SK-N-SH (cell line): ENCODE measurements at regions not wholly inside any gene's neighbourhood (a gene's known extent, or its start where the extent isn't known, plus 50 kb on each side); places are given as distances from the start of the nearest gene placed in this dataset.

Source experiments
- CTCF ChIA-PET: fragments of 300-600, 350-600 bp; formaldehyde crosslinking; extraction: SDS; loops from one replicate; lab custom pipeline; 2021; lab: Yijun Ruan, JAX
- POLR2A ChIA-PET: fragments of 350-600 bp; sonication (Branson Sonifier 250); formaldehyde crosslinking; extraction: SDS; loops from one replicate; lab custom pipeline; 2020; ENCODE audit warnings: antibody characterized with exemption, inconsistent platforms; lab: Yijun Ruan, JAX
- DNase-seq: peaks from one replicate; pipeline ENCODE4 v3.0.0; 2012
- H2AFZ ChIP-seq: fragments of 200-600 bp; sonication (generic); 2 replicates; pipeline ENCODE4 v1.8.1; 2016; ENCODE audit warnings: antibody characterized with exemption, mild to moderate bottlenecking, low read depth
- H3F3A ChIP-seq: fragments of 200-600 bp; sonication (generic); replicated peaks from 2 replicates; pipeline ENCODE3; 2016; ENCODE audit warnings: antibody characterized with exemption, mild to moderate bottlenecking; ENCODE audit not compliant: insufficient read depth
- H3K27ac ChIP-seq, 2 experiments: fragments of 200-500 bp in 1 of 2; fragments of 200-600 bp in 1 of 2; sonication (Bioruptor generic) in 1 of 2; sonication (generic), shearing (Covaris generic) in 1 of 2; 2 replicates each; pipeline versions ENCODE4 v1.5.1 to v1.6.1; 2014 to 2016; ENCODE audit warnings: low read depth in 2 of 2, inconsistent platforms in 1 of 2, low read length in 1 of 2, mild to moderate bottlenecking in 1 of 2, mixed read lengths in 1 of 2
- H3K27me3 ChIP-seq: fragments of 200-600 bp; sonication (generic), shearing (Covaris generic); 2 replicates; pipeline ENCODE4 v1.6.1; 2016; ENCODE audit warnings: mixed run types; ENCODE audit not compliant: insufficient read depth
- H3K36me3 ChIP-seq, 2 experiments: fragments of 200-500 bp in 1 of 2; fragments of 200-600 bp in 1 of 2; sonication (Bioruptor generic) in 1 of 2; sonication (generic) in 1 of 2; replicated peaks in 1 of 2; 2 replicates each; pipeline versions ENCODE3 to v1.5.1; 2014 to 2016; ENCODE audit warnings: low read length in 1 of 2, mild to moderate bottlenecking in 1 of 2; ENCODE audit not compliant: insufficient read depth in 2 of 2, control insufficient read depth in 1 of 2
- H3K4me1 ChIP-seq, 2 experiments: fragments of 200-500 bp in 1 of 2; fragments of 200-600 bp in 1 of 2; sonication (Bioruptor generic) in 1 of 2; sonication (generic), shearing (Covaris generic) in 1 of 2; 2 replicates each; pipeline versions ENCODE4 v1.5.1 to v1.6.1; 2014 to 2016; ENCODE audit warnings: low read depth in 1 of 2, low read length in 1 of 2, mixed run types in 1 of 2; ENCODE audit not compliant: insufficient read depth in 2 of 2, control insufficient read depth in 1 of 2
- H3K4me2 ChIP-seq: fragments of 200-600 bp; sonication (generic), shearing (Covaris generic); 2 replicates; pipeline ENCODE4 v1.6.1; 2017; ENCODE audit warnings: mixed run types
- H3K4me3 ChIP-seq, 2 experiments: fragments of 200-500 bp in 1 of 2; fragments of 200-600 bp in 1 of 2; sonication (Bioruptor generic) in 1 of 2; sonication (generic), shearing (Covaris generic) in 1 of 2; 2 replicates each; pipeline versions ENCODE4 v1.5.1 to v1.8.1; 2014 to 2016; ENCODE audit warnings: low read depth in 2 of 2, inconsistent platforms in 1 of 2, low read length in 1 of 2, mild to moderate bottlenecking in 1 of 2, mixed read lengths in 1 of 2, moderate library complexity in 1 of 2
- H3K79me2 ChIP-seq: fragments of 200-600 bp; sonication (generic); 2 replicates; pipeline ENCODE4 v1.8.1; 2017; ENCODE audit warnings: mild to moderate bottlenecking; ENCODE audit not compliant: insufficient read depth
- H3K9ac ChIP-seq: fragments of 200-600 bp; sonication (generic); 2 replicates; pipeline ENCODE4 v1.6.1; 2017; ENCODE audit warnings: mixed run types
- H3K9me2 ChIP-seq: fragments of 200-600 bp; sonication (generic); 2 replicates; pipeline ENCODE4 v1.6.1; 2017; ENCODE audit warnings: mixed run types
- H3K9me3 ChIP-seq: fragments of 200-600 bp; sonication (generic); 2 replicates; pipeline ENCODE4 v1.6.1; 2017; ENCODE audit warnings: mixed run types, mild to moderate bottlenecking, moderate library complexity
- H4K20me1 ChIP-seq: fragments of 200-600 bp; sonication (generic); 2 replicates; pipeline ENCODE4 v1.6.1; 2017; ENCODE audit warnings: mild to moderate bottlenecking, mixed run types; ENCODE audit not compliant: insufficient read depth
- CHD2 ChIP-seq: fragments of 150-350 bp; IDR thresholded peaks from 2 replicates; pipeline ENCODE4 v1.6.1; 2018; ENCODE audit warnings: low read length; ENCODE audit not compliant: partially characterized antibody
- ELF1 ChIP-seq: IDR thresholded peaks from 2 replicates; pipeline ENCODE4 v1.4.0; 2012
- EP300 ChIP-seq, 2 experiments: IDR thresholded peaks; 2 replicates each; pipeline versions ENCODE4 v1.4.0 to v1.6.1; 2012; ENCODE audit warnings: borderline replicate concordance in 1 of 2, low read depth in 1 of 2, low read length in 1 of 2
- GATA2 ChIP-seq: sonication (generic); formaldehyde crosslinking; IDR thresholded peaks from 2 replicates; pipeline ENCODE4 v1.5.0; 2020; ENCODE audit warnings: mild to moderate bottlenecking, missing genetic modification reagents
- IRF3 ChIP-seq: fragments of 150-350 bp; IDR thresholded peaks from 2 replicates; pipeline ENCODE4 v1.6.1; 2016; ENCODE audit warnings: mild to moderate bottlenecking, low read depth, low read length
- JUND ChIP-seq: IDR thresholded peaks from 2 replicates; pipeline ENCODE4 v1.4.0; 2012
- MEF2A ChIP-seq: IDR thresholded peaks from 2 replicates; pipeline ENCODE4 v1.4.0; 2012; ENCODE audit warnings: low read depth, borderline replicate concordance
- MXI1 ChIP-seq: IDR thresholded peaks from 2 replicates; pipeline ENCODE4 v1.6.1; 2012; ENCODE audit warnings: mild to moderate bottlenecking, low read depth, low read length, improper control_type of control experiment
- NFIC ChIP-seq: IDR thresholded peaks from 2 replicates; pipeline ENCODE4 v1.4.0; 2012; ENCODE audit warnings: borderline replicate concordance
- NRF1 ChIP-seq: IDR thresholded peaks from 2 replicates; pipeline ENCODE4 v1.6.1; 2012; ENCODE audit warnings: low read depth, mild to moderate bottlenecking, low read length
- POLR2AphosphoS5 ChIP-seq: IDR thresholded peaks from 2 replicates; pipeline ENCODE4 v1.6.1; 2012; ENCODE audit warnings: low read depth, low read length
- RFX5 ChIP-seq: IDR thresholded peaks from 2 replicates; pipeline ENCODE4 v1.6.1; 2012; ENCODE audit warnings: mild to moderate bottlenecking, improper control_type of control experiment, low read length
- RXRA ChIP-seq: IDR thresholded peaks from 2 replicates; pipeline ENCODE4 v1.4.0; 2012; ENCODE audit warnings: low read depth, mild to moderate bottlenecking, borderline replicate concordance
- SIN3A ChIP-seq: IDR thresholded peaks from 2 replicates; pipeline ENCODE4 v1.6.1; 2012; ENCODE audit warnings: low read depth, mild to moderate bottlenecking, low read length, moderate library complexity, borderline replicate concordance
- SMC3 ChIP-seq: IDR thresholded peaks from 2 replicates; pipeline ENCODE4 v1.6.1; 2012; ENCODE audit warnings: low read depth, low read length, improper control_type of control experiment
- TAF1 ChIP-seq: IDR thresholded peaks from 2 replicates; pipeline ENCODE4 v1.6.1; 2012; ENCODE audit warnings: low read depth, mild to moderate bottlenecking, low read length, moderate library complexity, borderline replicate concordance
- YY1 ChIP-seq: IDR thresholded peaks from 2 replicates; pipeline ENCODE4 v1.4.0; 2012; ENCODE audit warnings: low read depth, mild to moderate bottlenecking
- whole genome bisulfite sequencing: methylation state at CpG from one replicate; pipeline ENCODE4 v1.1.6; 2017; ENCODE audit warnings: low lambda C conversion rate; 5-methylcytosine and 5-hydroxymethylcytosine counted together
- TF ChIP-seq, protein P1 (sequence below): IDR thresholded peaks from 2 replicates; pipeline ENCODE4 v1.4.0; 2012; ENCODE audit warnings: low read depth
- TF ChIP-seq, protein P2 (sequence below): fragments of 200-600 bp; sonication (generic); IDR thresholded peaks from 2 replicates; pipeline ENCODE4 v1.6.1; 2017; ENCODE audit warnings: antibody characterized with exemption, mild to moderate bottlenecking, moderate library complexity
- TF ChIP-seq, protein P3 (sequence below): IDR thresholded peaks from 2 replicates; pipeline ENCODE4 v1.4.0; 2012; ENCODE audit warnings: low read depth, borderline replicate concordance

DNA sequence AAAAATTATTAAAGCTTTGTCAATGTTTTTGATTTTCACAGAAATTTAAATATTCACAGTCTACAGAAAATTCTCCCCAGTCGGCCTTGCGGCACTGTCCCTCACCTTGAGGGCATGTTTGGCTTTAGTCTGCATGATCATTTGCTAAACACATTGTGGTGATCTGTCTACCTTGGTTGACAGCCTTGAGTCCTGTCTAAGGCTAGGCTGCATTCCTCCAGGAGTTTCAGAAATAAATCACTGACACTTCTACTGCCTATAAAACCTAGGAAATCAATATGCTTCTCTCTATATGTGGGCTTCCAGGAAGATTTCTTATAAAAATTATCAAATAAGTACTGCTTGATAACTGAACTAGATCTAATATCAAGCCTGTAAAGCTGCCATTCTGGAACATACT, 430.7 kb upstream of the GRM3 start:
- DNase-seq = no peak
- no peaks in the 10 kb centered on the region for H3K79me2 ChIP-seq
- no peak overlapping the region for H3K4me3 ChIP-seq
- H3K9me3 ChIP-seq = no peaks in the 10 kb centered on the region
- no peak overlapping the region for H3K27ac ChIP-seq
- no peaks in the 10 kb centered on the region for H3F3A ChIP-seq
- no peak for TF ChIP-seq RXRA
- TF ChIP-seq ELF1 = no peak
- TF ChIP-seq NFIC = no peak
- TF ChIP-seq, protein P1, sequence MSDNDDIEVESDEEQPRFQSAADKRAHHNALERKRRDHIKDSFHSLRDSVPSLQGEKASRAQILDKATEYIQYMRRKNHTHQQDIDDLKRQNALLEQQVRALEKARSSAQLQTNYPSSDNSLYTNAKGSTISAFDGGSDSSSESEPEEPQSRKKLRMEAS = no peak
- TF ChIP-seq NRF1 = no peak
- TF ChIP-seq MXI1 = no peak
- no peak for TF ChIP-seq GATA2
- TF ChIP-seq EP300 (IDR thresholded peaks at IDR 0.05; ENCODE audit: borderline replicate concordance in 1 of 2, low read depth in 1 of 2, low read length in 1 of 2) = no peak
- no peak for TF ChIP-seq CHD2
- TF ChIP-seq MEF2A = no peak
- no peak for TF ChIP-seq RFX5
- TF ChIP-seq IRF3 = no peak
- no peak for TF ChIP-seq YY1
- TF ChIP-seq POLR2AphosphoS5 = no peak
- TF ChIP-seq, protein P2, sequence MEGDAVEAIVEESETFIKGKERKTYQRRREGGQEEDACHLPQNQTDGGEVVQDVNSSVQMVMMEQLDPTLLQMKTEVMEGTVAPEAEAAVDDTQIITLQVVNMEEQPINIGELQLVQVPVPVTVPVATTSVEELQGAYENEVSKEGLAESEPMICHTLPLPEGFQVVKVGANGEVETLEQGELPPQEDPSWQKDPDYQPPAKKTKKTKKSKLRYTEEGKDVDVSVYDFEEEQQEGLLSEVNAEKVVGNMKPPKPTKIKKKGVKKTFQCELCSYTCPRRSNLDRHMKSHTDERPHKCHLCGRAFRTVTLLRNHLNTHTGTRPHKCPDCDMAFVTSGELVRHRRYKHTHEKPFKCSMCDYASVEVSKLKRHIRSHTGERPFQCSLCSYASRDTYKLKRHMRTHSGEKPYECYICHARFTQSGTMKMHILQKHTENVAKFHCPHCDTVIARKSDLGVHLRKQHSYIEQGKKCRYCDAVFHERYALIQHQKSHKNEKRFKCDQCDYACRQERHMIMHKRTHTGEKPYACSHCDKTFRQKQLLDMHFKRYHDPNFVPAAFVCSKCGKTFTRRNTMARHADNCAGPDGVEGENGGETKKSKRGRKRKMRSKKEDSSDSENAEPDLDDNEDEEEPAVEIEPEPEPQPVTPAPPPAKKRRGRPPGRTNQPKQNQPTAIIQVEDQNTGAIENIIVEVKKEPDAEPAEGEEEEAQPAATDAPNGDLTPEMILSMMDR = no peak
- TF ChIP-seq, protein P3, sequence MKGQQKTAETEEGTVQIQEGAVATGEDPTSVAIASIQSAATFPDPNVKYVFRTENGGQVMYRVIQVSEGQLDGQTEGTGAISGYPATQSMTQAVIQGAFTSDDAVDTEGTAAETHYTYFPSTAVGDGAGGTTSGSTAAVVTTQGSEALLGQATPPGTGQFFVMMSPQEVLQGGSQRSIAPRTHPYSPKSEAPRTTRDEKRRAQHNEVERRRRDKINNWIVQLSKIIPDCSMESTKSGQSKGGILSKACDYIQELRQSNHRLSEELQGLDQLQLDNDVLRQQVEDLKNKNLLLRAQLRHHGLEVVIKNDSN = no peak
- no peak for TF ChIP-seq TAF1
- TF ChIP-seq SIN3A = no peak
- no peak for TF ChIP-seq SMC3
- TF ChIP-seq JUND = no peak
- TF ChIP-seq, all 33 proteins: peak for 0
- 4% methylated on average over 2 of the region's 2 CpGs for WGBS
- H4K20me1 ChIP-seq = no peaks in the 10 kb centered on the region
- H2AFZ ChIP-seq = no peak overlapping the region
- H3K9me2 ChIP-seq = peaks cover 5% of the 10 kb centered on the region; the same call in 1 of the 2 replicates
- ChIA-PET POLR2A (no interaction called here), CTCF (no interaction called here)
- H3K4me1 ChIP-seq = no peaks in the 10 kb centered on the region
- H3K4me2 ChIP-seq = no peak overlapping the region
- H3K36me3 ChIP-seq = no peaks in the 10 kb centered on the region
- no peak overlapping the region for H3K9ac ChIP-seq
- no peaks in the 10 kb centered on the region for H3K27me3 ChIP-seq
